Hematopoietic multipotent progenitor cell (in vitro differentiated cells): ENCODE measurements at regions not wholly inside any gene's neighbourhood (a gene's known extent, or its start where the extent isn't known, plus 50 kb on each side); places are given as distances from the start of the nearest gene placed in this dataset.

ENCODE experiments used
- DNase-seq, 3 donors: peaks; one replicate each; pipeline ENCODE4 v3.0.0-alpha.2; 2011 to 2015; ENCODE audit warnings: low read depth in 2 of 3, low spot score in 2 of 3

- DNase-seq, result no peak
Measured at GRCh38 chr18:46340716-46341115, 236.5 kb downstream of the HAUS1 start.

- DNase-seq, result no peak
Measured at GRCh38 chr18:46341986-46342525, 237.9 kb downstream of the HAUS1 start.

GRCh38 chr18:46343456-46343855, 239.3 kb downstream of the HAUS1 start:
- no peak for DNase-seq

GRCh38 chr18:46343931-46344372, 239.8 kb downstream of the HAUS1 start:
- DNase-seq, result peak in 2 of 3 donors; percentile 89 to 96

- DNase-seq, result no peak
Measured at GRCh38 chr18:46344416-46345180, 240.4 kb downstream of the HAUS1 start.

- DNase-seq, result no peak
Measured at GRCh38 chr18:46345181-46345465, 240.9 kb downstream of the HAUS1 start.

- DNase-seq, result no peak
Measured at GRCh38 chr18:46346213-46346612, 242.0 kb downstream of the HAUS1 start.

- DNase-seq, result no peak
Measured at GRCh38 chr18:46346896-46347630, 242.9 kb downstream of the HAUS1 start.

- no peak for DNase-seq
Measured at GRCh38 chr18:46350598-46351159, 246.5 kb downstream of the HAUS1 start.

GRCh38 chr18:46352520-46353250, 248.5 kb downstream of the HAUS1 start:
- no peak for DNase-seq

GRCh38 chr18:46353460-46353859, 249.3 kb downstream of the HAUS1 start:
- no peak for DNase-seq

- DNase-seq, result no peak
Measured at GRCh38 chr18:46356278-46357033, 252.3 kb downstream of the HAUS1 start.

GRCh38 chr18:46360102-46360699, 256.0 kb downstream of the HAUS1 start:
- no peak for DNase-seq

- DNase-seq, result no peak
Measured at GRCh38 chr18:46360866-46361265, 256.7 kb downstream of the HAUS1 start.

GRCh38 chr18:46362533-46362932, 258.3 kb downstream of the HAUS1 start:
- no peak for DNase-seq

GRCh38 chr18:46364048-46364447, 259.9 kb downstream of the HAUS1 start:
- DNase-seq, result no peak

GRCh38 chr18:46366201-46366600, 262.0 kb downstream of the HAUS1 start:
- DNase-seq, result no peak

- no peak for DNase-seq
Measured at GRCh38 chr18:46366751-46367376, 262.7 kb downstream of the HAUS1 start.

- DNase-seq, result no peak
Measured at GRCh38 chr18:46369323-46369722, 265.1 kb downstream of the HAUS1 start.
